Smooth muscle cell (in vitro differentiated cells): ENCODE measurements at regions not wholly inside any gene's neighbourhood (a gene's known extent, or its start where the extent isn't known, plus 50 kb on each side); places are given as distances from the start of the nearest gene placed in this dataset.

Experiments
- DNase-seq: peaks from one replicate; lab custom pipeline; 2025; ENCODE audit not compliant: unreplicated experiment; lab: John Stamatoyannopoulos, UW
- H2AFZ ChIP-seq: fragments of 200-600 bp; sonication (generic); 2 replicates; pipeline ENCODE4 v1.6.0; 2016; ENCODE audit warnings: antibody characterized with exemption, low read depth, mild to moderate bottlenecking
- H3F3A ChIP-seq: fragments of 200-600 bp; sonication (generic); 2 replicates; pipeline ENCODE4 v1.6.0; 2017; ENCODE audit warnings: antibody characterized with exemption, low read depth
- H3K27ac ChIP-seq: fragments of 200-600 bp; sonication (generic); 2 replicates; pipeline ENCODE4 v1.5.1; 2016; ENCODE audit warnings: low read depth, mild to moderate bottlenecking
- H3K27me3 ChIP-seq: fragments of 200-600 bp; sonication (generic); 2 replicates; pipeline ENCODE4 v1.6.1; 2016; ENCODE audit warnings: low read depth, mild to moderate bottlenecking
- H3K36me3 ChIP-seq: fragments of 200-600 bp; sonication (generic); 2 replicates; pipeline ENCODE4 v1.5.1; 2016; ENCODE audit warnings: low read depth
- H3K4me1 ChIP-seq: fragments of 200-600 bp; sonication (generic); 2 replicates; pipeline ENCODE4 v1.5.1; 2016; ENCODE audit warnings: low read depth
- H3K4me2 ChIP-seq: fragments of 200-600 bp; sonication (generic); 2 replicates; pipeline ENCODE4 v1.6.0; 2016; ENCODE audit warnings: mild to moderate bottlenecking
- H3K4me3 ChIP-seq: fragments of 200-600 bp; sonication (generic); 2 replicates; pipeline ENCODE4 v1.5.1; 2016; ENCODE audit warnings: mild to moderate bottlenecking
- H3K79me2 ChIP-seq: fragments of 200-600 bp; sonication (generic); 2 replicates; pipeline ENCODE4 v1.6.0; 2016; ENCODE audit warnings: low read depth, mild to moderate bottlenecking
- H3K9ac ChIP-seq: fragments of 200-600 bp; sonication (generic); 2 replicates; pipeline ENCODE4 v1.6.0; 2016; ENCODE audit warnings: low read depth
- H3K9me3 ChIP-seq: fragments of 200-600 bp; sonication (generic); replicated peaks from 2 replicates; pipeline ENCODE4 v1.5.1; 2016; ENCODE audit warnings: low read depth
- H4K20me1 ChIP-seq: fragments of 200-600 bp; sonication (generic); 2 replicates; pipeline ENCODE4 v1.6.0; 2016; ENCODE audit warnings: low read depth
- WGBS: methylation state at CpG from one replicate; pipeline ENCODE4 v1.1.7; 2016; ENCODE audit warnings: low lambda C conversion rate; 5-methylcytosine and 5-hydroxymethylcytosine counted together
- TF ChIP-seq, protein P1 (sequence below): fragments of 200-600 bp; sonication (generic); IDR thresholded peaks from 2 replicates; pipeline ENCODE4 v1.5.1; 2017; ENCODE audit warnings: borderline replicate concordance, mild to moderate bottlenecking, antibody characterized with exemption; ENCODE audit not compliant: insufficient read depth, poor library complexity, severe bottlenecking

DNA sequence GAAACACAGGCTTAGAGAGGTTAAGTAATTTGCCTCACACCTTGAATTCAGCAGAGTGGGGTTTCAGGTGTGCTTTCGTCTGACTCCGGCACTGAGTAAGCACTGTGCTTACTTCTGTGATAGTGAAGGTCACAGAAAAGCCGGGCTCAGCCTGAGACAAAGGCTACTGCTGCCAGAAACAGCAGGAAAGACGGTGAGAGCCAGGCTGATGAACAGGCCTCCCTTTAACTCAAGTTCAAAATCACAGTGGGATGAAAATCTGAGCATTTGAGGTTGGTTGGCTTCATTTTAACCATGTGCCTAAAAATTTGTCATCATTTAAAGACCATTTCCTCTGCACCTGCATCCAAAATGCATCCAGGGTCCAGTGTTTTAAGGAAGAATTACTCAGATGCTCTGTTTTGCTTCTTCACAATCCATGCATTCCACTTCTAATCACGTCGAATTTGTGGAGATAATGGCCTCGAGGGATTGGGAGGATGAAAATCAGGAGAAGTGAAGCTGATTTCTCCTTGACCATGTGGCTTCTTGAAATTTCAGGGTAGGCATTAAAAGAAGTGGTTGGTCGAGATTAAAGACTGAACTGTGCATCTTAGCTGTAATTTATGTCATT lies 121.2 kb upstream of the LNX1 start:
- Histone ChIP-seq H3K36me3 (no peaks in the 10 kb centered on the region), H3K4me1 (no peaks in the 10 kb centered on the region), H3K27me3 (no peaks in the 10 kb centered on the region), H3F3A (peaks cover 2% of the 10 kb centered on the region), H3K9me3 (no peaks in the 10 kb centered on the region), H3K4me3 (no peak overlapping the region), H4K20me1 (no peaks in the 10 kb centered on the region), H3K4me2 (no peak overlapping the region), H2AFZ (no peak overlapping the region), H3K79me2 (no peaks in the 10 kb centered on the region), H3K9ac (no peak overlapping the region), H3K27ac (no peak overlapping the region)
- no peak for DNase-seq
- TF ChIP-seq, protein P1, sequence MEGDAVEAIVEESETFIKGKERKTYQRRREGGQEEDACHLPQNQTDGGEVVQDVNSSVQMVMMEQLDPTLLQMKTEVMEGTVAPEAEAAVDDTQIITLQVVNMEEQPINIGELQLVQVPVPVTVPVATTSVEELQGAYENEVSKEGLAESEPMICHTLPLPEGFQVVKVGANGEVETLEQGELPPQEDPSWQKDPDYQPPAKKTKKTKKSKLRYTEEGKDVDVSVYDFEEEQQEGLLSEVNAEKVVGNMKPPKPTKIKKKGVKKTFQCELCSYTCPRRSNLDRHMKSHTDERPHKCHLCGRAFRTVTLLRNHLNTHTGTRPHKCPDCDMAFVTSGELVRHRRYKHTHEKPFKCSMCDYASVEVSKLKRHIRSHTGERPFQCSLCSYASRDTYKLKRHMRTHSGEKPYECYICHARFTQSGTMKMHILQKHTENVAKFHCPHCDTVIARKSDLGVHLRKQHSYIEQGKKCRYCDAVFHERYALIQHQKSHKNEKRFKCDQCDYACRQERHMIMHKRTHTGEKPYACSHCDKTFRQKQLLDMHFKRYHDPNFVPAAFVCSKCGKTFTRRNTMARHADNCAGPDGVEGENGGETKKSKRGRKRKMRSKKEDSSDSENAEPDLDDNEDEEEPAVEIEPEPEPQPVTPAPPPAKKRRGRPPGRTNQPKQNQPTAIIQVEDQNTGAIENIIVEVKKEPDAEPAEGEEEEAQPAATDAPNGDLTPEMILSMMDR, result no peak
- WGBS, result 38% methylated on average over 8 of the region's 8 CpGs

DNA sequence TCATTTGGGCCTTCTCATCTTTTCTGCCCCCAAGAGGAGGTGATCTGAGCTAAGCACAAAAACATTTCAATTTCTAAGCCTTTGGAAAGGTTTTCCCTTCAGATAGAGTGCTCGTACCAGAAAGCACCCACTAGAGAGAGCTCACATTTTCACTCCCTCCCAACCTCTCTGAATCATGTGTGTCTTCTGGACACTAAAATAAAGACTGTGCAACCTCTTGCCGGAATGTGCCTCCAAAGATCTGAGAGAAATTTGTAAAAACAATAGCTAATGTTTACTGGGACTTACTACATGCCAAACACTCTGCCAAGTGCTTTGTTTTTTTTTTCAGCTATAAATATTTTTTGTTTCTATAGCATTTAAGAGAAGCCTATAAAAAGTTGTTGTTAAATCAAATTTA lies 120.6 kb upstream of the LNX1 start:
- DNase-seq, result no peak
- no peak overlapping the region for H3K27ac ChIP-seq
- H3K36me3 ChIP-seq, result no peaks in the 10 kb centered on the region
- no peak overlapping the region for H2AFZ ChIP-seq
- H3K9me3 ChIP-seq, result no peaks in the 10 kb centered on the region
- TF ChIP-seq, protein P1, result no peak
- no peak overlapping the region for H3K4me3 ChIP-seq
- no peaks in the 10 kb centered on the region for H3K27me3 ChIP-seq
- H3K9ac ChIP-seq, result no peak overlapping the region
- no peaks in the 10 kb centered on the region for H3K4me1 ChIP-seq
- H3K4me2 ChIP-seq, result no peak overlapping the region
- no peaks in the 10 kb centered on the region for H4K20me1 ChIP-seq
- H3F3A ChIP-seq, result no peaks in the 10 kb centered on the region
- 80% methylated on average over 2 of the region's 2 CpGs for WGBS
- H3K79me2 ChIP-seq, result no peaks in the 10 kb centered on the region

DNA sequence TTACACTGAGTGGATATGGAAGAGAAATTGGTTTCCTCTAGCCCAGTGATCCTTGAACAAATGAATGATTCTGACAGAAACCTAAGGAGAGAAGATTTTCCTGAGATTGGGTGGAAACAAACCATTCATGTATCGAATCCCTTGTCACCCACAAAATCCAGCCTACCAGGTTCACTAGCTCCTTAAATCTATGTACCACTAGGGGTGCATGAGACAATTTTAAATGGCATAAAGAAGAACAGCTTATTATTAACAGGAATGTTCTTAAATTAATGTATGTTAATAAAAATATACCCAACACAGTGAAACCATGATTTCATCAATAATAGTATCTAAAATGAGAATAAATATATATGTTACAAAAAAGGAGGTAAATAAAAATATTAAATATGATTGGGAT lies 118.4 kb upstream of the LNX1 start:
- Histone ChIP-seq H3K27me3 (no peaks in the 10 kb centered on the region), H3K9me3 (no peaks in the 10 kb centered on the region), H4K20me1 (no peaks in the 10 kb centered on the region), H3K27ac (no peak overlapping the region), H2AFZ (no peak overlapping the region), H3K36me3 (no peaks in the 10 kb centered on the region), H3K4me1 (no peaks in the 10 kb centered on the region), H3K4me2 (no peak overlapping the region), H3K79me2 (no peaks in the 10 kb centered on the region), H3K4me3 (no peak overlapping the region), H3K9ac (no peak overlapping the region), H3F3A (no peaks in the 10 kb centered on the region)
- no peak for DNase-seq
- WGBS, result 96% methylated on average over 1 of the region's 1 CpG
- TF ChIP-seq, protein P1, result no peak

DNA sequence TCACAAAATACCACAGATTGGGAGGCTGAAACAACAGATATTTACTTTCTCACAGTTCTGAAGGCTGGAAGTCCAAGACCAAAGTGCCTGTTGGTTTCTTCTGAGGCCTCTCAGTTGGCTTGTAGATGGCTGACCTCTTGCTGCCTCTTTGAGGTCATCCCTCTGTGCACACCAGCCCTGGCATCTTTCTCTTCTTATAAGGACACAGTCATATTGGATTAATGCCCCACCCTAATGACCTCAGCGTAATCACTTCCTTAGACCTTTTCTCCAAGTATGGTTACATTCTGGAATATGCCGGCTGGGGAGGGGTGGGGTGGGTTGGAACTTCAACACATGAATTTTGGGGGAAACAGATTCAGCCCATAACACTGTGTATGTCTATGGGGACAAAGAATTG lies 116.2 kb upstream of the LNX1 start:
- Histone ChIP-seq H3F3A (no peaks in the 10 kb centered on the region), H3K9me3 (no peaks in the 10 kb centered on the region), H3K4me2 (no peak overlapping the region), H3K27ac (no peak overlapping the region), H4K20me1 (no peaks in the 10 kb centered on the region), H3K9ac (no peak overlapping the region), H3K4me1 (peaks cover 9% of the 10 kb centered on the region), H3K79me2 (no peaks in the 10 kb centered on the region), H2AFZ (no peak overlapping the region), H3K36me3 (no peaks in the 10 kb centered on the region), H3K4me3 (no peak overlapping the region), H3K27me3 (no peaks in the 10 kb centered on the region)
- TF ChIP-seq, protein P1, result no peak
- DNase-seq, result no peak
- 95% methylated on average over 2 of the region's 2 CpGs for WGBS
